ENCODE measurements at regions not wholly inside any gene's neighbourhood (a gene's known extent, or its start where the extent isn't known, plus 50 kb on each side); places are given as distances from the start of the nearest gene placed in this dataset.

DNA sequence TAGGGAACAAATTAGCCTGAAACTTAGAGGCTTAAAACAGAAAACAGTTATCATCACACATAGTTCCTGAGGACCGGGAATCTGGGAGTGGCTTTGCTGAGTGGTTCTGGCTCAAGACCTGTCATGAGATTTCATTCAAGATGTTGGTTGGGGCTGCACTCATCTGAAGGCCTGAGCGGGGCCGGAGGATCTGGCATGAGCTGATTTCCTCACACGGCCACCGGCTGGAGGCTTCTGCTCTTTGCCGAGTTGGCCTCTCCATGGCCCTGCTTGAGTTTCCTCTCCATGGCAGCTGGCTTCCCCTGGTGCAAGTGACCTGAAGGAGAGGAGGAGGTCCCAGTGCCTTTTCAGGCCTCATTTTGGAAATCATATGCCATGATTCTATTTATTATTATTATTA, 128.1 kb downstream of the PAPOLA start:
- Histone ChIP-seq H3K23me2 (ENCODE audit: low read depth, low read length) (no peaks in the 10 kb centered on the region), H3K9ac (replicated peaks in 1 of 4; ENCODE audit: extremely low read depth in 1 of 4, low read depth in 3 of 4, low read length in 3 of 4) (no peak overlapping the region), H4K20me1 (replicated peaks in 1 of 2; ENCODE audit: control insufficient read depth in 1 of 2, insufficient read depth in 2 of 2, low read length in 2 of 2) (no peaks in the 10 kb centered on the region), H3K14ac (ENCODE audit: insufficient read length) (no peak overlapping the region), H3K4ac (replicated peaks; ENCODE audit: insufficient read length, low read depth, low read length) (no peak overlapping the region), H3K23ac (ENCODE audit: insufficient read length) (no peak overlapping the region), H3K4me2 (ENCODE audit: insufficient read depth in 1 of 2, low read depth in 2 of 2, low read length in 2 of 2) (no peak overlapping the region), H3K4me1 (replicated peaks in 1 of 4; ENCODE audit: control insufficient read depth in 3 of 4, insufficient read depth in 4 of 4, low read length in 3 of 4) (no peaks in the 10 kb centered on the region; a peak in 1 of 7 replicates), H4K8ac (ENCODE audit: extremely low read depth, insufficient read depth, low read length) (no peak overlapping the region), H2BK120ac (replicated peaks; ENCODE audit: low read depth, low read length) (no peak overlapping the region), H3K36me3 (ENCODE audit: control insufficient read depth in 2 of 4, insufficient read depth in 4 of 4, low read length in 3 of 4) (no peaks in the 10 kb centered on the region), H3K27me3 (replicated peaks in 1 of 4; ENCODE audit: control insufficient read depth in 3 of 4, extremely low read depth in 1 of 4, insufficient read depth in 3 of 4, low read length in 3 of 4) (no peaks in the 10 kb centered on the region), H3K4me3 (ENCODE audit: extremely low read depth in 1 of 4, insufficient read depth in 2 of 4, low read depth in 3 of 4, low read length in 4 of 4) (no peak overlapping the region), H3K18ac (ENCODE audit: extremely low read depth, low read length) (no peak overlapping the region), H3K79me1 (ENCODE audit: low read depth, low read length) (no peaks in the 10 kb centered on the region), H2BK20ac (ENCODE audit: low read length) (no peak overlapping the region), H3K9me3 (ENCODE audit: insufficient read depth in 2 of 2, low read depth in 1 of 2, low read length in 1 of 2) (peaks cover 0 to 4% of the 10 kb centered on the region in 2 experiments; a peak in 1 of 4 replicates), H3K79me2 (ENCODE audit: control insufficient read depth in 1 of 2, insufficient read depth in 2 of 2, low read length in 2 of 2) (no peaks in the 10 kb centered on the region), H2BK5ac (ENCODE audit: low read depth, low read length) (no peak overlapping the region), H3K56ac (replicated peaks; ENCODE audit: insufficient read length, low read depth, low read length) (no peak overlapping the region), H2BK15ac (ENCODE audit: low read length) (no peak overlapping the region), H2AK5ac (ENCODE audit: low read depth, low read length) (no peak overlapping the region), H2BK12ac (ENCODE audit: low read depth, low read length) (no peak overlapping the region), H4K91ac (replicated peaks; ENCODE audit: insufficient read length, low read length) (no peak overlapping the region), H4K5ac (ENCODE audit: insufficient read length, low read depth, low read length) (no peak overlapping the region), H2AFZ (ENCODE audit: low read length) (no peak overlapping the region), H3K27ac (ENCODE audit: low read depth, low read length) (no peak overlapping the region)
- peak in 1 of 2 experiments; percentile 8 for DNase-seq (ENCODE audit: low read depth in 1 of 2, low spot score in 2 of 2)
- ChIA-PET CTCF (ENCODE audit: partially characterized antibody) (interaction anchor here (1.1 to 1.6 kb wide), 2 partner anchors 12 to 63 kb away, joined by 4 read pairs; no protein-coding TSS in a partner anchor), POLR2A (ENCODE audit: partially characterized antibody) (no interaction called here)
- no peak for FAIRE-seq
- WGBS, 2 experiments (ENCODE audit: extremely low coverage in 1 of 2, insufficient coverage in 1 of 2, insufficient read length in 1 of 2, insufficient replicate concordance in 2 of 2, low coverage in 1 of 2, low lambda C conversion rate in 2 of 2, missing lambda C conversion rate in 1 of 2) = 92% methylated on average over 6 of the region's 6 CpGs; no CpG with 5 or more reads in 1 of the 2 experiments
- TF ChIP-seq, protein P1, sequence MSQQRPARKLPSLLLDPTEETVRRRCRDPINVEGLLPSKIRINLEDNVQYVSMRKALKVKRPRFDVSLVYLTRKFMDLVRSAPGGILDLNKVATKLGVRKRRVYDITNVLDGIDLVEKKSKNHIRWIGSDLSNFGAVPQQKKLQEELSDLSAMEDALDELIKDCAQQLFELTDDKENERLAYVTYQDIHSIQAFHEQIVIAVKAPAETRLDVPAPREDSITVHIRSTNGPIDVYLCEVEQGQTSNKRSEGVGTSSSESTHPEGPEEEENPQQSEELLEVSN (IDR thresholded peaks at IDR 0.05) = no peak
